Upper lobe of left lung (tissue), 6 donors: ENCODE measurements at regions not wholly inside any gene's neighbourhood (a gene's known extent, or its start where the extent isn't known, plus 50 kb on each side); places are given as distances from the start of the nearest gene placed in this dataset.

Experiments
- ATAC-seq, 2 donors: fragments of 200-7000 bp; cut with Tn5 transposase; one replicate each; pipeline ENCODE4 v1.9.1; 2022; ENCODE audit warnings: mild to moderate bottlenecking in 2 of 2, moderate library complexity in 2 of 2; ENCODE audit not compliant: low FRiP score in 2 of 2
- DNase-seq, 2 donors: peaks; one replicate each; pipeline ENCODE4 v3.0.0-alpha.2; 2019 to 2020
- H3K27ac ChIP-seq, 4 donors: fragments of 200-600 bp; sonication (generic); one replicate each; pipeline ENCODE4 v1.5.1; 2016 to 2019
- H3K27me3 ChIP-seq, 4 donors: fragments of 200-600 bp; sonication (generic); one replicate each; pipeline ENCODE4 v1.5.1; 2017 to 2019
- H3K36me3 ChIP-seq, 4 donors: fragments of 200-600 bp; sonication (generic); one replicate each; pipeline ENCODE4 v1.5.1; 2016 to 2019
- H3K4me1 ChIP-seq, 4 donors: fragments of 200-600 bp; sonication (generic); one replicate each; pipeline ENCODE4 v1.5.1; 2018 to 2019
- H3K4me3 ChIP-seq, 4 donors: fragments of 200-600 bp; sonication (generic); one replicate each; pipeline ENCODE4 v1.5.1; 2017 to 2019; ENCODE audit warnings: mild to moderate bottlenecking in 2 of 4, moderate library complexity in 1 of 4
- H3K9me3 ChIP-seq, 4 donors: fragments of 200-600 bp; sonication (generic); one replicate each; pipeline ENCODE4 v1.5.1; 2018 to 2019
- EP300 ChIP-seq, 4 donors: sonication (generic); formaldehyde crosslinking; IDR thresholded peaks; one replicate each; pipeline ENCODE4 v1.5.1; 2017; ENCODE audit warnings: antibody characterized with exemption in 4 of 4, control low read depth in 2 of 4
- POLR2A ChIP-seq, 4 donors: fragments of 450-650 bp; IDR thresholded peaks; one replicate each; pipeline ENCODE4 v1.5.1; 2016 to 2017; ENCODE audit warnings: antibody characterized with exemption in 4 of 4, mild to moderate bottlenecking in 2 of 4
- POLR2AphosphoS5 ChIP-seq, 2 donors: sonication (generic); formaldehyde crosslinking; IDR thresholded peaks; one replicate each; pipeline ENCODE4 v1.5.1; 2017; ENCODE audit warnings: antibody characterized with exemption in 2 of 2
- WGBS, 2 donors: methylation state at CpG; one replicate each; pipeline ENCODE4 v1.1.5; 2017 to 2018; 5-methylcytosine and 5-hydroxymethylcytosine counted together
- TF ChIP-seq, protein P1 (sequence below), 6 experiments: fragments of 450-650 bp in 4 of 6; fragments of 200-600 bp in 2 of 6; sonication (generic) in 2 of 6; IDR thresholded peaks; one replicate each; pipeline ENCODE4 v1.5.1; 2016 to 2019; ENCODE audit warnings: antibody characterized with exemption in 6 of 6
- donor health status: DM: no; HTN: no; CAD: no; lungs with moderate emphysema.
- donor health status: DM: no; HTN: yes; CAD: no; lungs with severe emphysema.

DNA sequence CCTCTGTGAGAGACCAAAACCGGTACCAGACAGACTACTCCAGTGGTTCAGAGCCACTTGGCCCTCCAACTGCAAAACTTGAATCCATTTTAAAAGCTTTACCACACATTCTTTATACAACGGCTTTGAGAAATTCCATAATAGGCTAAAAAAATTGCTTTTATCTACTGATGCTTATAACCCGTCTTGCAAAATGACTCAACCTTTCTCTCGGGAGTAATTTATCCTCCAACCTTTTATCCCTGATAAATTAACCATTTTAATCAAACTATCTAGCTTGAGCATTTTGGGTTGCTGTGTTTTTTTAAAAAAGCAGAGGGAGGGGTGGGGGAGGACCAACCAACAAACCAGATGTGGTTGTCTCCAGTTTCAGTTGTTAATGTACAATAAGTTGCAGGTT is 275.7 kb upstream of the LRTM1 start:
- H3K4me3 ChIP-seq: no peak overlapping the region
- TF ChIP-seq, protein P1, sequence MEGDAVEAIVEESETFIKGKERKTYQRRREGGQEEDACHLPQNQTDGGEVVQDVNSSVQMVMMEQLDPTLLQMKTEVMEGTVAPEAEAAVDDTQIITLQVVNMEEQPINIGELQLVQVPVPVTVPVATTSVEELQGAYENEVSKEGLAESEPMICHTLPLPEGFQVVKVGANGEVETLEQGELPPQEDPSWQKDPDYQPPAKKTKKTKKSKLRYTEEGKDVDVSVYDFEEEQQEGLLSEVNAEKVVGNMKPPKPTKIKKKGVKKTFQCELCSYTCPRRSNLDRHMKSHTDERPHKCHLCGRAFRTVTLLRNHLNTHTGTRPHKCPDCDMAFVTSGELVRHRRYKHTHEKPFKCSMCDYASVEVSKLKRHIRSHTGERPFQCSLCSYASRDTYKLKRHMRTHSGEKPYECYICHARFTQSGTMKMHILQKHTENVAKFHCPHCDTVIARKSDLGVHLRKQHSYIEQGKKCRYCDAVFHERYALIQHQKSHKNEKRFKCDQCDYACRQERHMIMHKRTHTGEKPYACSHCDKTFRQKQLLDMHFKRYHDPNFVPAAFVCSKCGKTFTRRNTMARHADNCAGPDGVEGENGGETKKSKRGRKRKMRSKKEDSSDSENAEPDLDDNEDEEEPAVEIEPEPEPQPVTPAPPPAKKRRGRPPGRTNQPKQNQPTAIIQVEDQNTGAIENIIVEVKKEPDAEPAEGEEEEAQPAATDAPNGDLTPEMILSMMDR (IDR thresholded peaks at IDR 0.05): no peak
- TF ChIP-seq POLR2A (IDR thresholded peaks at IDR 0.05): no peak
- no peak for TF ChIP-seq POLR2AphosphoS5 (IDR thresholded peaks at IDR 0.05)
- no peak for TF ChIP-seq EP300 (IDR thresholded peaks at IDR 0.05)
- no peak overlapping the region for H3K27ac ChIP-seq
- H3K9me3 ChIP-seq: no peaks in the 10 kb centered on the region
- DNase-seq: no peak
- H3K27me3 ChIP-seq: no peaks in the 10 kb centered on the region
- H3K36me3 ChIP-seq: no peaks in the 10 kb centered on the region
- ATAC-seq: no peak
- no peaks in the 10 kb centered on the region for H3K4me1 ChIP-seq
- WGBS, 2 donors: 70 to 76% methylated on average over 4 of the region's 4 CpGs

DNA sequence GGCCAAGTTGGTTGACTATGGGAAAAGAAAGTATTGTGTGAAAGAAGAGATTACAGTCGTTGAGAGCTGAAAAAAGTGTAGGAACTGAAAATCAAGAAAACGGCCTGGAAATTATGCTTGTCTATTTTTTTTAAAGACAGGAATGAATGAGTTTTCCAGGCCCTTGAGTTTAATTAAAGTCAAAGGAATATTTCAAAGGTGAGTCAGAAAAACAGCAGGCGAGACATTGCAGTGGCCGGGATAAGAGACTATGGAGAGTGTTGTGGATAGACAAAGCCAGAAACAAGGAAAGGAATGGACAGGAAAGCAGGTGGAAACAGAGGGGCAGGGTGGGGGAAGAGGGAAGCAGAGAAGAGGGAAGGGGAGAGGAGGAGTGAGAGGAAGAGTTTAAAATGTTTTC is 275.1 kb upstream of the LRTM1 start:
- 72 to 73% methylated on average over 4 of the region's 4 CpGs for WGBS, 2 donors
- DNase-seq (no peak), ATAC-seq (no peak)
- no peaks in the 10 kb centered on the region for H3K27me3 ChIP-seq
- H3K4me3 ChIP-seq: no peak overlapping the region
- H3K9me3 ChIP-seq: no peaks in the 10 kb centered on the region
- TF ChIP-seq EP300 (IDR thresholded peaks at IDR 0.05) (no peak), POLR2AphosphoS5 (IDR thresholded peaks at IDR 0.05) (no peak), POLR2A (IDR thresholded peaks at IDR 0.05) (no peak)
- TF ChIP-seq, protein P1 (IDR thresholded peaks at IDR 0.05): no peak
- no peaks in the 10 kb centered on the region for H3K36me3 ChIP-seq
- H3K4me1 ChIP-seq: no peaks in the 10 kb centered on the region
- H3K27ac ChIP-seq: no peak overlapping the region

DNA sequence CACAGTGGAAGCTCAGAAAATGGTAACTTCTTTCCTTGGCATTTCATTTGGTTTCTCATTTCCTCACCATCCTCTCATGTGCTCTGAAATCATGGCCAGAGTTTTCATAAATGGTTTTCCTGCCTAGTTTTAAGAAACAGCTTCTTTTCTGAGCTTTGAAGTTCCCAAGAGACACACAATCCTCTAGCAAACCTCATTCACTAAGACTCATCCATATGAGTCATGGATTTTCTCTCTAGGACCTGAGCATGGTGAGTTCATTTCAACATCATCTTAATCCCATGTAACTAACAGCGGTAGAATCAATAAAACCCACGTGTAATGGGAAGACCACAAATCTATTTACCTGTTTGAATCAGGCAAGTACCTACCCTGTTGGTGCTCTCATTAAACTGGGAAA is 274.5 kb upstream of the LRTM1 start:
- Histone ChIP-seq H3K36me3 (no peaks in the 10 kb centered on the region), H3K9me3 (no peaks in the 10 kb centered on the region), H3K27ac (no peak overlapping the region), H3K27me3 (no peaks in the 10 kb centered on the region), H3K4me3 (no peak overlapping the region), H3K4me1 (no peaks in the 10 kb centered on the region)
- DNase-seq (no peak), ATAC-seq (no peak)
- WGBS, 2 donors: 85 to 86% methylated on average over 2 of the region's 2 CpGs
- TF ChIP-seq, protein P1 (IDR thresholded peaks at IDR 0.05): no peak
- TF ChIP-seq POLR2A (IDR thresholded peaks at IDR 0.05) (no peak), POLR2AphosphoS5 (IDR thresholded peaks at IDR 0.05) (no peak), EP300 (IDR thresholded peaks at IDR 0.05) (no peak)

DNA sequence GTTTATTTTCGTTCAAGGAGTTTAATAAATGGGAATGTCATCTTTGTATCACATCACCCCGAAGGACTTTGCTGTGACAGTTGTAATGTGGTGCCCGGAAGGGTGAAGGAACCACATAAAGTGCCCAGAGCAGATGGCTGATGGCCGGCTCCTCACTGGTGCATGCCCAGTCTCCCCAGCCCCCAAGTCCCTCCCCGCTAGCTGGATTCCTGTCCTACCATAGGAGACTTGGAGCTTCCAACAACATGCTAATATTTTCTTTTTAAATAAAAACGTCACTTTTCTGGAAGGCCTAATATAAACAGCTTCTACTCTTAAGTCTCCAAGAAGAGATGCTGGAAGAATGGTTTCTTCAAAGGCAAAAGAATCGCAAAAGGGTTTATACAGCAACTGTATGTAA is 273.9 kb upstream of the LRTM1 start:
- H3K27me3 ChIP-seq: no peaks in the 10 kb centered on the region
- 77 to 79% methylated on average over 7 of the region's 7 CpGs for WGBS, 2 donors
- H3K36me3 ChIP-seq: no peaks in the 10 kb centered on the region
- ATAC-seq: no peak
- no peaks in the 10 kb centered on the region for H3K9me3 ChIP-seq
- H3K4me3 ChIP-seq: no peak overlapping the region
- H3K27ac ChIP-seq: no peak overlapping the region
- no peak for DNase-seq
- no peaks in the 10 kb centered on the region for H3K4me1 ChIP-seq
- TF ChIP-seq, protein P1 (IDR thresholded peaks at IDR 0.05): no peak
- TF ChIP-seq POLR2AphosphoS5 (IDR thresholded peaks at IDR 0.05) (no peak), POLR2A (IDR thresholded peaks at IDR 0.05) (no peak), EP300 (IDR thresholded peaks at IDR 0.05) (no peak)

DNA sequence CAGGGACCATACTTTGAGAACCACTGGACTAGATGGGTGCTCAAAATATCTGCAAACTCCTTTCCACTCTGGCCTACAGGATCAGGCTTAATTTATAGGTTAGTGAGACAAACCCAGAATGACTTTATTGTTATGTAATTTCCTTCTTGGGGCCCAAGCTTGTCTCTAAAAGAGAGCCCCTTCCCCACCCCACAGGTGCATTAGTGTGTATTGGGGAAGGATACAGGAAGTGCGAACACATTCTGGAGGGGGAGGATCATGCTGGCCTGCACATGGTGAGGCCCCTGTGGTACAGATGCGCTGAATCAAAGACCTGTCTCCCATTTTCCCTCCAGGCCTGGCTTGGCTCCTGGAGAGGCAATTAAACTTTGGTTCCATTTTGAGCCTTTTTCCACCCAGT is 273.0 kb upstream of the LRTM1 start:
- Histone ChIP-seq H3K9me3 (no peaks in the 10 kb centered on the region), H3K36me3 (no peaks in the 10 kb centered on the region), H3K4me3 (no peak overlapping the region), H3K4me1 (no peaks in the 10 kb centered on the region), H3K27ac (no peak overlapping the region), H3K27me3 (no peaks in the 10 kb centered on the region)
- DNase-seq (no peak), ATAC-seq (no peak)
- no peak for TF ChIP-seq EP300 (IDR thresholded peaks at IDR 0.05)
- no peak for TF ChIP-seq POLR2A (IDR thresholded peaks at IDR 0.05)
- no peak for TF ChIP-seq POLR2AphosphoS5 (IDR thresholded peaks at IDR 0.05)
- TF ChIP-seq, protein P1 (IDR thresholded peaks at IDR 0.05): no peak
- 77 to 100% methylated on average over 2 of the region's 2 CpGs for WGBS, 2 donors
